Gastrocnemius medialis (tissue), 4 donors: ENCODE measurements at regions not wholly inside any gene's neighbourhood (a gene's known extent, or its start where the extent isn't known, plus 50 kb on each side); places are given as distances from the start of the nearest gene placed in this dataset.

Experiments
- ATAC-seq, 2 donors: fragments of 150-250 bp; one replicate each; pipeline ENCODE4 v1.9.1; 2016
- DNase-seq, 2 donors: peaks; one replicate each; pipeline ENCODE4 v3.0.0-alpha.2; 2019
- H3K27ac ChIP-seq, 4 donors: fragments of 200-600 bp; sonication (generic); 1 replicate in 1 of 4; 2 replicates in 3 of 4; pipeline ENCODE4 v1.5.1; 2016 to 2018; ENCODE audit warnings: mild to moderate bottlenecking in 2 of 4, moderate library complexity in 1 of 4
- H3K27me3 ChIP-seq, 3 donors: fragments of 200-600 bp; sonication (generic) in 2 of 3; 1 replicate in 1 of 3; 2 replicates in 2 of 3; pipeline versions ENCODE4 v1.5.1 to v1.6.0; 2016 to 2019; ENCODE audit warnings: mild to moderate bottlenecking in 1 of 3, moderate library complexity in 1 of 3
- H3K36me3 ChIP-seq, 2 donors: fragments of 200-600 bp; sonication (generic) in 1 of 2; one replicate each; pipeline ENCODE4 v1.5.1; 2017 to 2018
- H3K4me1 ChIP-seq, 2 donors: fragments of 200-600 bp; sonication (generic) in 1 of 2; one replicate each; pipeline ENCODE4 v1.5.1; 2016 to 2017; ENCODE audit warnings: mild to moderate bottlenecking in 2 of 2
- H3K4me3 ChIP-seq, 4 donors: fragments of 200-600 bp; sonication (generic) in 3 of 4; 1 replicate in 1 of 4; 2 replicates in 3 of 4; pipeline ENCODE4 v1.5.1; 2016 to 2019; ENCODE audit warnings: mild to moderate bottlenecking in 2 of 4
- H3K9me3 ChIP-seq, 3 donors: fragments of 200-600 bp; sonication (generic) in 2 of 3; 1 replicate in 1 of 3; 2 replicates in 2 of 3; pipeline ENCODE4 v1.5.1; 2016 to 2019
- CTCF ChIP-seq, 5 experiments: fragments of 450-650 bp in 3 of 5; fragments of 200-600 bp in 2 of 5; sonication (generic) in 2 of 5; IDR thresholded peaks in 4 of 5; conservative IDR thresholded peaks in 1 of 5; 1 replicate in 4 of 5; 2 replicates in 1 of 5; pipeline ENCODE4 v1.5.1; 2016 to 2019; ENCODE audit warnings: antibody characterized with exemption in 5 of 5, mild to moderate bottlenecking in 3 of 5, moderate library complexity in 3 of 5
- POLR2A ChIP-seq, 2 donors: fragments of 450-650 bp; IDR thresholded peaks; one replicate each; pipeline ENCODE4 v1.6.1; 2017; ENCODE audit warnings: antibody characterized with exemption in 2 of 2, mild to moderate bottlenecking in 2 of 2, moderate library complexity in 2 of 2
- in situ Hi-C, 4 donors: fragments of 200-750 bp; cut with MboI; loops; one replicate each; pipeline versions ENCODE4 v1.15.0 to v1.8.0; 2017; ENCODE audit warnings: low sequenced_read_pairs in 4 of 4
- intact Hi-C: fragments of 100-400 bp; cut with DNase I; formaldehyde crosslinking; loops from one replicate; pipeline ENCODE4 v1.15.1; 2023; ENCODE audit warnings: low total_unique reads

- H3K9me3 ChIP-seq, result no peaks in the 10 kb centered on the region
- intact Hi-C loops (no loop called here), in situ Hi-C loops (no loop called here)
- H3K4me1 ChIP-seq, result no peaks in the 10 kb centered on the region
- no peaks in the 10 kb centered on the region for H3K36me3 ChIP-seq
- DNase-seq, result no peak
- no peaks in the 10 kb centered on the region for H3K27me3 ChIP-seq
- TF ChIP-seq POLR2A (IDR thresholded peaks at IDR 0.05) (no peak), CTCF (IDR thresholded peaks at IDR 0.05 in 4 of 5, conservative IDR thresholded peaks at IDR 0.05 in 1 of 5) (no peak)
- no peak overlapping the region for H3K4me3 ChIP-seq
- no peak overlapping the region for H3K27ac ChIP-seq
- no peak for ATAC-seq
These were observed 859.3 kb upstream of the KLHL1 start for GRCh38 chr13:70967564-70967963.

- Histone ChIP-seq H3K4me1 (no peaks in the 10 kb centered on the region), H3K27me3 (no peaks in the 10 kb centered on the region), H3K27ac (no peak overlapping the region), H3K36me3 (no peaks in the 10 kb centered on the region), H3K4me3 (no peak overlapping the region), H3K9me3 (no peaks in the 10 kb centered on the region)
- TF ChIP-seq POLR2A (IDR thresholded peaks at IDR 0.05) (no peak), CTCF (IDR thresholded peaks at IDR 0.05 in 4 of 5, conservative IDR thresholded peaks at IDR 0.05 in 1 of 5) (no peak)
- ATAC-seq (no peak), DNase-seq (no peak)
- in situ Hi-C loops, result no loop called here
- intact Hi-C loops, result no loop called here
These were observed 856.6 kb upstream of the KLHL1 start for GRCh38 chr13:70964874-70965273.

- Histone ChIP-seq H3K4me3 (no peak overlapping the region), H3K36me3 (no peaks in the 10 kb centered on the region), H3K27ac (no peak overlapping the region), H3K9me3 (no peaks in the 10 kb centered on the region), H3K4me1 (no peaks in the 10 kb centered on the region), H3K27me3 (no peaks in the 10 kb centered on the region)
- no peak for ATAC-seq
- intact Hi-C loops, result no loop called here
- TF ChIP-seq POLR2A (IDR thresholded peaks at IDR 0.05), result no peak
- no peak for TF ChIP-seq CTCF (IDR thresholded peaks at IDR 0.05 in 4 of 5, conservative IDR thresholded peaks at IDR 0.05 in 1 of 5)
- DNase-seq, result no peak
- in situ Hi-C loops, result no loop called here
These were observed 855.9 kb upstream of the KLHL1 start for GRCh38 chr13:70964124-70964523.

GRCh38 chr13:70960841-70961443, 852.7 kb upstream of the KLHL1 start:
- no peaks in the 10 kb centered on the region for H3K4me1 ChIP-seq
- intact Hi-C loops, result no loop called here
- H3K27me3 ChIP-seq, result no peaks in the 10 kb centered on the region
- no peak for DNase-seq
- H3K4me3 ChIP-seq, result no peak overlapping the region
- H3K27ac ChIP-seq, result no peak overlapping the region
- TF ChIP-seq CTCF (IDR thresholded peaks at IDR 0.05 in 4 of 5, conservative IDR thresholded peaks at IDR 0.05 in 1 of 5) (peak in 3 of 5 experiments; percentile 18 to 42 (median 27)), POLR2A (IDR thresholded peaks at IDR 0.05) (no peak)
- H3K9me3 ChIP-seq, result no peaks in the 10 kb centered on the region
- H3K36me3 ChIP-seq, result no peaks in the 10 kb centered on the region
- ATAC-seq, result no peak
- in situ Hi-C loops, result no loop called here
